ENCODE measurements at regions not wholly inside any gene's neighbourhood (a gene's known extent, or its start where the extent isn't known, plus 50 kb on each side); places are given as distances from the start of the nearest gene placed in this dataset.

GRCh38 chrX:116339407-116339806 lies 97.0 kb upstream of the SLC6A14 start:
- no peak overlapping the region for H3K4me2 ChIP-seq

GRCh38 chrX:116342903-116343302 lies 93.5 kb upstream of the SLC6A14 start:
- H3K36me3 ChIP-seq: no peaks in the 10 kb centered on the region
- no peak overlapping the region for H3K4me2 ChIP-seq
- no peak overlapping the region for H3K4me3 ChIP-seq
- H4K20me1 ChIP-seq: no peaks in the 10 kb centered on the region
- H3K27me3 ChIP-seq: peaks cover 29% of the 10 kb centered on the region
- no peak overlapping the region for H3K27ac ChIP-seq
- TF ChIP-seq Cebpa-rat (IDR thresholded peaks at IDR 0.05): no peak
- H3K9ac ChIP-seq: no peak overlapping the region
- H3K9me3 ChIP-seq: peaks cover 5% of the 10 kb centered on the region
- no peaks in the 10 kb centered on the region for H3K4me1 ChIP-seq

More at GRCh38 chrX:116339407-116339806, 97.0 kb upstream of the SLC6A14 start:
- Histone ChIP-seq H3K9me3 (peaks cover 5% of the 10 kb centered on the region), H3K27ac (no peak overlapping the region), H3K9ac (no peak overlapping the region), H3K36me3 (no peaks in the 10 kb centered on the region), H3K27me3 (peaks cover 23% of the 10 kb centered on the region; the same call in 1 of the 2 replicates), H3K4me3 (no peak overlapping the region), H4K20me1 (no peaks in the 10 kb centered on the region), H3K4me1 (no peaks in the 10 kb centered on the region)
- no peak for TF ChIP-seq Cebpa-rat (IDR thresholded peaks at IDR 0.05)

- H3K27ac ChIP-seq: no peak overlapping the region
- no peaks in the 10 kb centered on the region for H3K9me3 ChIP-seq
- TF ChIP-seq Cebpa-rat (IDR thresholded peaks at IDR 0.05): no peak
- H3K4me3 ChIP-seq: no peak overlapping the region
- no peak overlapping the region for H3K4me2 ChIP-seq
- H3K36me3 ChIP-seq: no peaks in the 10 kb centered on the region
- no peaks in the 10 kb centered on the region for H4K20me1 ChIP-seq
- no peak overlapping the region for H3K9ac ChIP-seq
- peaks cover 47% of the 10 kb centered on the region for H3K27me3 ChIP-seq
- no peaks in the 10 kb centered on the region for H3K4me1 ChIP-seq
Measured at GRCh38 chrX:116345958-116346357, 90.4 kb upstream of the SLC6A14 start.

- Histone ChIP-seq H3K27me3 (0 out of 2 replicates have a peak, but pooled peaks cover 3% of the 10 kb centered on the region), H3K4me1 (no peaks in the 10 kb centered on the region), H3K27ac (no peak overlapping the region), H3K9ac (no peak overlapping the region), H4K20me1 (no peaks in the 10 kb centered on the region), H3K4me2 (no peak overlapping the region), H3K36me3 (no peaks in the 10 kb centered on the region), H3K4me3 (no peak overlapping the region), H3K9me3 (no peaks in the 10 kb centered on the region)
- no peak for TF ChIP-seq Cebpa-rat (IDR thresholded peaks at IDR 0.05)
Measured at GRCh38 chrX:116357329-116357728, 79.1 kb upstream of the SLC6A14 start.

GRCh38 chrX:116378961-116379360 lies 57.4 kb upstream of the SLC6A14 start:
- H3K9ac ChIP-seq: no peak overlapping the region
- H3K4me3 ChIP-seq: no peak overlapping the region
- no peak overlapping the region for H3K27ac ChIP-seq
- no peaks in the 10 kb centered on the region for H4K20me1 ChIP-seq
- H3K9me3 ChIP-seq: no peaks in the 10 kb centered on the region
- no peak for TF ChIP-seq Cebpa-rat (IDR thresholded peaks at IDR 0.05)
- H3K27me3 ChIP-seq: 0 out of 2 replicates have a peak, but pooled peaks cover 5% of the 10 kb centered on the region
- H3K4me1 ChIP-seq: no peaks in the 10 kb centered on the region
- no peak overlapping the region for H3K4me2 ChIP-seq
- H3K36me3 ChIP-seq: no peaks in the 10 kb centered on the region

GRCh38 chrX:116379854-116380253 lies 56.6 kb upstream of the SLC6A14 start:
- TF ChIP-seq Cebpa-rat (IDR thresholded peaks at IDR 0.05): peak; percentile 67
- Histone ChIP-seq H3K27me3 (peaks cover 11% of the 10 kb centered on the region; the same call in 1 of the 2 replicates), H3K36me3 (no peaks in the 10 kb centered on the region), H3K4me3 (no peak overlapping the region), H3K9me3 (no peaks in the 10 kb centered on the region), H4K20me1 (no peaks in the 10 kb centered on the region), H3K9ac (no peak overlapping the region), H3K27ac (no peak overlapping the region), H3K4me2 (no peak overlapping the region), H3K4me1 (no peaks in the 10 kb centered on the region)

GRCh38 chrX:116384406-116384954 lies 51.9 kb upstream of the SLC6A14 start:
- Histone ChIP-seq H3K36me3 (no peaks in the 10 kb centered on the region), H3K4me3 (no peak overlapping the region), H3K27ac (no peak overlapping the region), H3K9ac (no peak overlapping the region), H3K9me3 (no peaks in the 10 kb centered on the region), H3K27me3 (peaks cover 20% of the 10 kb centered on the region), H3K4me1 (no peaks in the 10 kb centered on the region), H3K4me2 (no peak overlapping the region), H4K20me1 (no peaks in the 10 kb centered on the region)
- no peak for TF ChIP-seq Cebpa-rat (IDR thresholded peaks at IDR 0.05)

Measured in BLaER1 (cell line).